Mammary epithelial cell (primary cell): ENCODE measurements at regions not wholly inside any gene's neighbourhood (a gene's known extent, or its start where the extent isn't known, plus 50 kb on each side); places are given as distances from the start of the nearest gene placed in this dataset.

ENCODE experiments used
- EZH2 ChIP-seq: IDR thresholded peaks from 2 replicates; pipeline ENCODE4 v1.6.1; 2012; ENCODE audit warnings: low read length, inconsistent platforms, borderline replicate concordance
- TF ChIP-seq, protein P1 (sequence below), 2 donors: IDR thresholded peaks in 1 of 2; conservative IDR thresholded peaks in 1 of 2; 2 replicates each; pipeline ENCODE4 v1.5.1; 2011 to 2012; ENCODE audit warnings: inconsistent platforms in 2 of 2, low read length in 2 of 2, mild to moderate bottlenecking in 2 of 2, control low read depth in 1 of 2, low read depth in 1 of 2; ENCODE audit not compliant: insufficient read depth in 1 of 2; ENCODE audit errors: extremely low read depth in 1 of 2

DNA sequence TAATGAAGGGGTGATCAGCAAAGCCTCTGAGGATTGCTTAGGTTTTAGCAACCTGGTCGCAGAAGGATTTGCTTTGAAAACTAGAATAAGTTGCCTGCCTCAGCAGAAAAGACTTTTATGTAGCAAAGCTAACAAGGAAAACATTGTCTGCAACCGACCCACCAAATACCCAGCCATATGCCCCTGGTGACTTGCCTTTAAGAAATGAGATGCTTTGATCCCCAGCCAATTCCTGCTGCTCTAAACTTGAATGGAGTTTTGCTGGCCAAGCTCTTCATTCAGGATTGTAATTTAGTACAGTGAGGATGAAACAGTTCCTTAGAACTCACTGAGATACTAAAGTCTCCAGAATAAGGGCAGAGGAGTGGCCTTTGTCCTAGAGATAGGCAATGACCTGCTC is 139.8 kb upstream of the PROK2 start:
- TF ChIP-seq, protein P1, sequence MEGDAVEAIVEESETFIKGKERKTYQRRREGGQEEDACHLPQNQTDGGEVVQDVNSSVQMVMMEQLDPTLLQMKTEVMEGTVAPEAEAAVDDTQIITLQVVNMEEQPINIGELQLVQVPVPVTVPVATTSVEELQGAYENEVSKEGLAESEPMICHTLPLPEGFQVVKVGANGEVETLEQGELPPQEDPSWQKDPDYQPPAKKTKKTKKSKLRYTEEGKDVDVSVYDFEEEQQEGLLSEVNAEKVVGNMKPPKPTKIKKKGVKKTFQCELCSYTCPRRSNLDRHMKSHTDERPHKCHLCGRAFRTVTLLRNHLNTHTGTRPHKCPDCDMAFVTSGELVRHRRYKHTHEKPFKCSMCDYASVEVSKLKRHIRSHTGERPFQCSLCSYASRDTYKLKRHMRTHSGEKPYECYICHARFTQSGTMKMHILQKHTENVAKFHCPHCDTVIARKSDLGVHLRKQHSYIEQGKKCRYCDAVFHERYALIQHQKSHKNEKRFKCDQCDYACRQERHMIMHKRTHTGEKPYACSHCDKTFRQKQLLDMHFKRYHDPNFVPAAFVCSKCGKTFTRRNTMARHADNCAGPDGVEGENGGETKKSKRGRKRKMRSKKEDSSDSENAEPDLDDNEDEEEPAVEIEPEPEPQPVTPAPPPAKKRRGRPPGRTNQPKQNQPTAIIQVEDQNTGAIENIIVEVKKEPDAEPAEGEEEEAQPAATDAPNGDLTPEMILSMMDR (conservative IDR thresholded peaks at IDR 0.05 in 1 of 2, IDR thresholded peaks at IDR 0.05 in 1 of 2; ENCODE audit: extremely low read depth in 1 of 2, insufficient read depth in 1 of 2, low read depth in 1 of 2, low read length in 2 of 2), result no peak
- no peak for TF ChIP-seq EZH2
